ENCODE measurements at regions not wholly inside any gene's neighbourhood (a gene's known extent, or its start where the extent isn't known, plus 50 kb on each side); places are given as distances from the start of the nearest gene placed in this dataset.
"Not testable (repeated sequence)": the region's sequence is repeated elsewhere in the genome, so short reads cannot be mapped to it uniquely, and the experiment has no call there.

GRCh38 chr15:92846741-92847140, 53.4 kb upstream of the CHD2 start:
- no peak overlapping the region for H3K4me3 ChIP-seq (ENCODE audit: low read length in 2 of 2)
- H3K4me1 ChIP-seq (ENCODE audit: control insufficient read depth, insufficient read depth, low read length), result no peaks in the 10 kb centered on the region
- H3K9me3 ChIP-seq (ENCODE audit: control insufficient read depth in 2 of 2, low read length in 2 of 2), result no peaks in the 10 kb centered on the region
- no peaks in the 10 kb centered on the region for H3K36me3 ChIP-seq (ENCODE audit: control insufficient read depth in 2 of 2, insufficient read depth in 2 of 2, low read length in 2 of 2)
- no peak overlapping the region for H3K27ac ChIP-seq (ENCODE audit: low read length)
- no peak overlapping the region for H3K9ac ChIP-seq (ENCODE audit: low read length in 2 of 2)
- H3K27me3 ChIP-seq (ENCODE audit: control insufficient read depth in 1 of 2, insufficient read depth in 2 of 2, low read length in 2 of 2), result no peaks in the 10 kb centered on the region

GRCh38 chr15:92847841-92848240, 52.3 kb upstream of the CHD2 start:
- no peaks in the 10 kb centered on the region for H3K36me3 ChIP-seq (ENCODE audit: control insufficient read depth in 2 of 2, insufficient read depth in 2 of 2, low read length in 2 of 2)
- no peak overlapping the region for H3K9ac ChIP-seq (ENCODE audit: low read length in 2 of 2)
- no peaks in the 10 kb centered on the region for H3K27me3 ChIP-seq (ENCODE audit: control insufficient read depth in 1 of 2, insufficient read depth in 2 of 2, low read length in 2 of 2)
- no peaks in the 10 kb centered on the region for H3K9me3 ChIP-seq (ENCODE audit: control insufficient read depth in 2 of 2, low read length in 2 of 2)
- H3K27ac ChIP-seq (ENCODE audit: low read length), result no peak overlapping the region
- no peaks in the 10 kb centered on the region for H3K4me1 ChIP-seq (ENCODE audit: control insufficient read depth, insufficient read depth, low read length)
- no peak overlapping the region for H3K4me3 ChIP-seq (ENCODE audit: low read length in 2 of 2)

GRCh38 chr15:92848464-92848851, 51.7 kb upstream of the CHD2 start:
- H3K4me1 ChIP-seq (ENCODE audit: control insufficient read depth, insufficient read depth, low read length), result no peaks in the 10 kb centered on the region
- no peaks in the 10 kb centered on the region for H3K36me3 ChIP-seq (ENCODE audit: control insufficient read depth in 2 of 2, insufficient read depth in 2 of 2, low read length in 2 of 2)
- H3K9me3 ChIP-seq (ENCODE audit: control insufficient read depth in 2 of 2, low read length in 2 of 2), result no peaks in the 10 kb centered on the region
- no peak overlapping the region for H3K27ac ChIP-seq (ENCODE audit: low read length)
- no peaks in the 10 kb centered on the region for H3K27me3 ChIP-seq (ENCODE audit: control insufficient read depth in 1 of 2, insufficient read depth in 2 of 2, low read length in 2 of 2)
- H3K9ac ChIP-seq (ENCODE audit: low read length in 2 of 2), result no peak overlapping the region
- H3K4me3 ChIP-seq (ENCODE audit: low read length in 2 of 2), result no peak overlapping the region

GRCh38 chr15:92848852-92849598, 51.1 kb upstream of the CHD2 start:
- Histone ChIP-seq H3K4me1 (ENCODE audit: control insufficient read depth, insufficient read depth, low read length) (no peaks in the 10 kb centered on the region), H3K9ac (ENCODE audit: low read length in 2 of 2) (no peak overlapping the region), H3K4me3 (ENCODE audit: low read length in 2 of 2) (no peak overlapping the region), H3K27me3 (ENCODE audit: control insufficient read depth in 1 of 2, insufficient read depth in 2 of 2, low read length in 2 of 2) (no peaks in the 10 kb centered on the region), H3K9me3 (ENCODE audit: control insufficient read depth in 2 of 2, low read length in 2 of 2) (no peaks in the 10 kb centered on the region), H3K36me3 (ENCODE audit: control insufficient read depth in 2 of 2, insufficient read depth in 2 of 2, low read length in 2 of 2) (no peaks in the 10 kb centered on the region), H3K27ac (ENCODE audit: low read length) (no peak overlapping the region)

DNA sequence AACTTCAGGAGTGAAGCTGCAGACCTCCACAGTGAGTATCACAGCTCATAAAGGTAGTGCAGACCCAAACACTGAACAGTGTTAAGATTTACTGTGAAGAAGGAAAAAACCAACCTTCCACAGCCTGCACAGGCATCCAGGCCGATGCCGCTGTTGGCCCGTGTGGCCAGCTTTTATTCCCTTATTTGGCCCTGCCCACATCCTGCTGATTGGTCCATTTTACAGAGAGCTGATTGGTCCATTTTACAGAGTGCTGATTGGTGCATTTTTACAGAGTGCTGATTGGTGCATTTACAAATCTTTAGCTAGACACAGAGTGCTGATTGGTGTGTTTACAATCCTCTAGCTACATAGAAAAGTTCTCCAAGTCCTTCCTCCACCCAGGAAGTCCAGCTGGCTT, 49.9 kb upstream of the CHD2 start:
- not testable (repeated sequence) for H3K27me3 ChIP-seq (ENCODE audit: control insufficient read depth in 1 of 2, insufficient read depth in 2 of 2, low read length in 2 of 2); H3K4me1 ChIP-seq (ENCODE audit: control insufficient read depth, insufficient read depth, low read length); H3K4me3 ChIP-seq (ENCODE audit: low read length in 2 of 2); H3K9me3 ChIP-seq (ENCODE audit: control insufficient read depth in 2 of 2, low read length in 2 of 2); H3K9ac ChIP-seq (ENCODE audit: low read length in 2 of 2); H3K36me3 ChIP-seq (ENCODE audit: control insufficient read depth in 2 of 2, insufficient read depth in 2 of 2, low read length in 2 of 2); H3K27ac ChIP-seq (ENCODE audit: low read length)

All from stomach smooth muscle (tissue), 2 donors.